Neural progenitor cell (in vitro differentiated cells): ENCODE measurements at regions not wholly inside any gene's neighbourhood (a gene's known extent, or its start where the extent isn't known, plus 50 kb on each side); places are given as distances from the start of the nearest gene placed in this dataset.

Experiments
- CTCF ChIP-seq: fragments of 200-600 bp; sonication (generic); IDR thresholded peaks from 2 replicates; pipeline ENCODE4 v1.5.1; 2017; ENCODE audit warnings: antibody characterized with exemption, mild to moderate bottlenecking
- EZH2 ChIP-seq: fragments of 200-600 bp; sonication (generic); IDR thresholded peaks from 2 replicates; pipeline ENCODE4 v1.6.1; 2017; ENCODE audit warnings: antibody characterized with exemption, mild to moderate bottlenecking, moderate library complexity

- no peak for TF ChIP-seq CTCF
- TF ChIP-seq EZH2, result no peak
Observed at GRCh38 chr9:89743216-89743572, 138.4 kb downstream of the GADD45G start.
